ENCODE measurements at regions not wholly inside any gene's neighbourhood (a gene's known extent, or its start where the extent isn't known, plus 50 kb on each side); places are given as distances from the start of the nearest gene placed in this dataset.

DNA sequence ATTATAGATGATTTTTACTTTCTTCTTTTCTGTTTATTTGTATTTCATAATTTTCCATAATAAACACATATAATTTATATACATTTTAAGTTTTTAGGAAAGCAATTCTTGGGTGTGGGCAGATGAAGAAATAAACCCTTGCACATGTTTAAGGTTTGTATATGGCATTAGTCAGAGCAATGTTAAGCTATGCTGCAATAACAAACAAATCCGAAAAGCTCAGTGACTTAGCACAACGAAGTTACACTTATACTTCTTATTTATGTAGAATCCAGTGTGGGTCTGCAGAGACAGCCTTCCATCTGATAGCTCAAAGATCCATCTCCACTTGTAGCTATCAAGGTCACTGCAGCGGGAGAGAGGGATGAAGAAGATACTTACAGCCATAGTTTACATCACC lies 68.5 kb upstream of the BARX2 start:
- no peaks in the 10 kb centered on the region for H3K4me1 ChIP-seq (ENCODE audit: insufficient read depth, low read length)
- H3K9me3 ChIP-seq (ENCODE audit: low read depth, low read length) = no peaks in the 10 kb centered on the region
- no peaks in the 10 kb centered on the region for H3K27me3 ChIP-seq (ENCODE audit: insufficient read depth, low read length)
- H3K4me3 ChIP-seq (ENCODE audit: low read length) = no peak overlapping the region

DNA sequence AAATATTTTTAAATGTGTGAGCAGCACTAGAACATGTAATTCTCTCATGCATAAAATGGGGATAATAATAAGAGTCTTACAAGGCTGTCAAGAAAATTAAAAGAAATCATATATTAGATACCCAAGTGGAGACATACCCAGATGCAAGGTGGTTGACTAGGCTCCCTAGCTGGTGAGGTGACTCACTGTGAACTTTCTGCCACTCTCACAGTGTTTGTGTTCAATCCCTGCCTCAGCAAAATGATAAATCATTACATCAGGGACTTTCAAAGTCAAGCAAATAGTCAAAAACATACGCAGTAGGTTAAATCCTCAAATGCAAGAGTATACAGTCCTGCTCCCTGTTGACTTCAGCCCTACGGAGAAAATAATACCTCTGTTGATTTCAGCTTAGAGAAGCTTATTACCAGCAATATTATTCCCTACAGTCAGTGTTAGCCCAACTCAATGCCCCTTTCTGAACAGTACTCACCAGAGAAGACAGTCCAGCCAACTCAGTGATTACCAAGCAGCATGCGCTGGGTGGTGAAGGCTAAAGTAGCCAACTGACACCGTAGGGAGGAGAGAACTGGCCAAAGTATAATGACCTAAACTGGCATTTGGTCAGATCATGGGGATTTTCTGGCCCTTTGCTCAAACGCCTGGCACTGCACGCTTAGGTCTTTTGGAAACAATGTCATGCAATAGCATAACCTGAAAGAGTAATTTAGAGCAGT lies 73.1 kb upstream of the BARX2 start:
- Histone ChIP-seq H3K27me3 (ENCODE audit: insufficient read depth, low read length) (no peaks in the 10 kb centered on the region), H3K4me1 (ENCODE audit: insufficient read depth, low read length) (no peaks in the 10 kb centered on the region), H3K9me3 (ENCODE audit: low read depth, low read length) (no peaks in the 10 kb centered on the region), H3K4me3 (ENCODE audit: low read length) (no peak overlapping the region)

GRCh38 chr11:129300099-129300498 lies 75.5 kb upstream of the BARX2 start:
- H3K27me3 ChIP-seq (ENCODE audit: insufficient read depth, low read length) = no peaks in the 10 kb centered on the region
- H3K4me1 ChIP-seq (ENCODE audit: insufficient read depth, low read length) = no peaks in the 10 kb centered on the region
- no peak overlapping the region for H3K4me3 ChIP-seq (ENCODE audit: low read length)
- no peaks in the 10 kb centered on the region for H3K9me3 ChIP-seq (ENCODE audit: low read depth, low read length)

GRCh38 chr11:129298988-129299387 lies 76.7 kb upstream of the BARX2 start:
- Histone ChIP-seq H3K9me3 (ENCODE audit: low read depth, low read length) (no peaks in the 10 kb centered on the region), H3K4me1 (ENCODE audit: insufficient read depth, low read length) (no peaks in the 10 kb centered on the region), H3K4me3 (ENCODE audit: low read length) (no peak overlapping the region), H3K27me3 (ENCODE audit: insufficient read depth, low read length) (no peaks in the 10 kb centered on the region)

GRCh38 chr11:129295746-129296145 lies 79.9 kb upstream of the BARX2 start:
- Histone ChIP-seq H3K4me1 (ENCODE audit: insufficient read depth, low read length) (no peaks in the 10 kb centered on the region), H3K27me3 (ENCODE audit: insufficient read depth, low read length) (no peaks in the 10 kb centered on the region), H3K4me3 (ENCODE audit: low read length) (no peak overlapping the region), H3K9me3 (ENCODE audit: low read depth, low read length) (no peaks in the 10 kb centered on the region)

DNA sequence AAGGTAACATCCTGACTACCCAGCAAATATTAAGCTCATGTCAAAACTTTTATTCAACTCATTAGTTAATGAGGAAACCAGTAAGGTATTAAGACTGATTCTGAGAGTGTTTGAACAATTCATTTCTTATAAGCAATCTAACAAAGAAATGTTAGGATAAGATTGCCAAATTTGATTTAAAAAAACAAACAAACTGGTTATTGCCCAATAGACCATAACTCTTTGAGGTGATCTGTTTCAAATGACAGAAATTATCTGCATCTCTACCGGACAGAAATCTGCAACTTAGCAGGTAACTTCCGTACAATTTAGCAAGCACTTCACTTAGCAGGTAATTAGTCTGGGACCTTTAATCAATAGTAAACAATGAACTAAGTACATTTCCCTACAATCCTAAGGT lies 82.9 kb upstream of the BARX2 start:
- Histone ChIP-seq H3K4me1 (ENCODE audit: insufficient read depth, low read length) (no peaks in the 10 kb centered on the region), H3K9me3 (ENCODE audit: low read depth, low read length) (no peaks in the 10 kb centered on the region), H3K4me3 (ENCODE audit: low read length) (no peak overlapping the region), H3K27me3 (ENCODE audit: insufficient read depth, low read length) (no peaks in the 10 kb centered on the region)

- Histone ChIP-seq H3K4me3 (ENCODE audit: low read length) (no peak overlapping the region), H3K4me1 (ENCODE audit: insufficient read depth, low read length) (no peaks in the 10 kb centered on the region), H3K27me3 (ENCODE audit: insufficient read depth, low read length) (no peaks in the 10 kb centered on the region), H3K9me3 (ENCODE audit: low read depth, low read length) (no peaks in the 10 kb centered on the region)
Observed at GRCh38 chr11:129292092-129292491, 83.6 kb upstream of the BARX2 start.

DNA sequence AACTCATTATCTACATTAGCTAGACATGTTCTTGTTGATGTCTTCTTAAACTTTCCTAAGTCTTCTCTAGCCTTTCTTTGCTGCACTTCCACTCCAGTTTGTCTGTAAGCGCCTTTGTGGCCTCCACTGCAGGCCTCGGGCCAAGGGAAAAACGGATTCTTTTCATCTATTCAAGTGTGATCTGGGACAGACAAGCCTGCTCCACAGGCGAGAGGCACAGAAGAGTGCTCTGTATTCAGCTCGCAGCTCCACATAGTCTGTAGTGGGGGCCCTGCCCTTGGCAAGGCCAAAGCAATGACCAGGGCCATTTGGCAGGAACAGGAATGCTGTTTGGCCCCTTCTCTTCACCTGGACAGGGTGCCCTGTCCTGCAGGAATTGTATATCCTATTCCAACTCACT lies 84.1 kb upstream of the BARX2 start:
- Histone ChIP-seq H3K9me3 (ENCODE audit: low read depth, low read length) (no peaks in the 10 kb centered on the region), H3K4me1 (ENCODE audit: insufficient read depth, low read length) (no peaks in the 10 kb centered on the region), H3K4me3 (ENCODE audit: low read length) (no peak overlapping the region), H3K27me3 (ENCODE audit: insufficient read depth, low read length) (no peaks in the 10 kb centered on the region)

DNA sequence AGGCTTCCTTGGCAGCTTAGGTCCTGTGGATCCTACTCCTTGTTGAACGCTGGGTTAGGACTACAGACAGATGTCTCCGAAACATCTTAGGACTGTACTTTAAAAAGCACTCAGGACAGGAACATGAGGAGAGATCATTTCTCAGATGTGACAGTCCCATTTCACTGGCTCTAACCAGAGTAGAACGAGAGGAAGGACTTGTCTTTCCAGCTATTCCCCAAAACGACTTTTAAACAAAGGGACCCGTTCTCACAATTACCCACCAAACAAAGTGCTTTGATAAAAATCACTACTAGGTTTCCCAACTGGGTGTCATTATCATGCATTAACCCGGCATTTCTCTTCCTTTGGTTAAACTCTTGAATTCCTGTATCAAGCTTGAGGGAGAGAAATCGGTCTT lies 84.7 kb upstream of the BARX2 start:
- H3K4me1 ChIP-seq (ENCODE audit: insufficient read depth, low read length) = no peaks in the 10 kb centered on the region
- no peaks in the 10 kb centered on the region for H3K9me3 ChIP-seq (ENCODE audit: low read depth, low read length)
- no peaks in the 10 kb centered on the region for H3K27me3 ChIP-seq (ENCODE audit: insufficient read depth, low read length)
- H3K4me3 ChIP-seq (ENCODE audit: low read length) = no peak overlapping the region

DNA sequence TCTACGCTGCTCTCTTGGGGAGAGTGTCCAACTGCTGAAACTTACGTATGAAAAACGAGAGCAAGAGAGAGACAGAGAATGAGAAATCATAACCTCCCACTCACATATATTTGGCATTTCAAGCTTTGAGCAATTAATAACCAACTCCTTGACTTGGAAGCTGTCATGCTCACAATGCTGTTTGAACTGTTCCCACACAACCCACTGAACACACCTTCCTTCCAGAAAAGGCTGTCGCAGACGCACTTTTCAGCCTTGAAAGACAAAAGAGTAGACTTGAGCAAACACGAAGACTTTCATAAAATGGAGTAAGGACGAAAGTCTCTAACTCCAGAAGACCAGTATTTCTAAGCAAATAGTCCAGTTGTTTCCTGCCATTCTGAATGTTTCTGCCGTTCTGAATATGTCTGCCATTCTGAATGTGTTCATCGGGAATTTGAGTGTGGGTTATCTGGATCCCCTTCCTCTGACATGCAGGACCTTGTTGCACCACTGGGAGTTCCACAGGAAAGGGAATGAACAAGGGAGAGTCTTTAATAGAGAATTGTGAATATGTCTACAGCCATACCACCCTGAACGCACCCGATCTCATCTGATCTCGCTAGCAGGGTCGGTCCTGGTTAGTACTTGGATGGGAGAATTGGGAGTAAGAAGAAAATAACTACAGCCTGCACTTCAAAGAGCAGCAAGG lies 86.2 kb upstream of the BARX2 start:
- Histone ChIP-seq H3K4me1 (ENCODE audit: insufficient read depth, low read length) (peaks cover 6% of the 10 kb centered on the region), H3K27me3 (ENCODE audit: insufficient read depth, low read length) (no peaks in the 10 kb centered on the region), H3K9me3 (ENCODE audit: low read depth, low read length) (no peaks in the 10 kb centered on the region), H3K4me3 (ENCODE audit: low read length) (no peak overlapping the region)

DNA sequence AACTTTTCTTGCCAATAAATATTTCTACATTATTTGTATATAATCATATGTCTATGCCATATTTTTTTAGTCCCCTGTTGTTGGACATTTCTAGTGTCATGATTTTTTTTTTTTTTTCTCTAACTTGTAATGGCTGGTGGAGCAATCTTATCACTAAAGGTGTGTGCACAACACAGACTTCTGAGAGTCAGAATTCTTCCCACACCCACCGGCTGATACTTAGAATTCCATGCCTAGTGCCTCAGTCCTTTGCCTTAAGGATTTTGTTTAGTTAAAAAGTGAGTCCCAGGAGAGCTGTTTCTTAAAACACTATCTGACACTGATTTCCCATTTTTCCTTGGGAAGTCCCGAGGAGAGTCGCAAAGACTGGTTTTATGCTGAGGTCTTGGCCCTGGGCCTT lies 87.7 kb upstream of the BARX2 start:
- H3K4me3 ChIP-seq (ENCODE audit: low read length) = no peak overlapping the region
- H3K9me3 ChIP-seq (ENCODE audit: low read depth, low read length) = no peaks in the 10 kb centered on the region
- peaks cover 14% of the 10 kb centered on the region for H3K4me1 ChIP-seq (ENCODE audit: insufficient read depth, low read length)
- no peaks in the 10 kb centered on the region for H3K27me3 ChIP-seq (ENCODE audit: insufficient read depth, low read length)

DNA sequence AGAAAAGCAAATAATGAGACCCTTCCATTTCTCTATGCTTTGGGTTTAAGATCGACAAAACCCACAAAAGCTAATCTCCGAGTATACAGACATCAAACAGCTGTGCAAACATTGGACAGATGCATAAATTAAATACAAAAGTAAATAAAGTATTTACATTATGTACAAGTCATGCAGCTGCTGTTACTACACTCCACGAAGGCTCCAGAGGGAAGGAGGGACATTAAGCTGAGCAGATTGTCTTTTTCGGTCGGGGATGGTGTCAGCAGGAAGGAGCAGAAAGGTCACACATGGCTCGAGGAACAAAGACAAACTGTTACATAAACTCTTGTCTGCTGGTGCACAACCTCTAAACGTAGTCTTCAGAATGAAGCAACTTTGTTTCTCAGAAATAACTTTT lies 88.8 kb upstream of the BARX2 start:
- Histone ChIP-seq H3K4me3 (ENCODE audit: low read length) (no peak overlapping the region), H3K9me3 (ENCODE audit: low read depth, low read length) (no peaks in the 10 kb centered on the region), H3K4me1 (ENCODE audit: insufficient read depth, low read length) (peaks cover 14% of the 10 kb centered on the region), H3K27me3 (ENCODE audit: insufficient read depth, low read length) (no peaks in the 10 kb centered on the region)

DNA sequence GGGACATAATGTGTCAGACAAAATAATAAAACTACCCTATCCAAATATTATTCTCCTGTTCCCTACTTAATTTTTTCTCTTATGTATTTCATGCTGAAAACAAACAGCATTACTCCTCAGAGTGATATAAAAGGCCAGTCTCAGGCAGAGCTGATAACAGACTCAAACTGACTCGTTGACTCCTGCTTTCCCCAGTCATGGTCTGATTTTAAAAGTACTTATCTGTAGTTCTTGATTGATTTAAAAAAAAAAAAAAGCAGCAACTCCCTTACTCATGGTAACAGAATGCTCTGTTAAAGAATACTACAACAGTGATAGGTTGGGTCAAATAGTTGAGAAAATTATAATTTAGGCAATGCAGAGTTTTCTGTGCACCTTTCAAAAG lies 90.3 kb upstream of the BARX2 start:
- no peak overlapping the region for H3K4me3 ChIP-seq (ENCODE audit: low read length)
- no peaks in the 10 kb centered on the region for H3K27me3 ChIP-seq (ENCODE audit: insufficient read depth, low read length)

GRCh38 chr11:129283141-129283540 lies 91.0 kb upstream of the ARHGAP32 start:
- no peak overlapping the region for H3K4me3 ChIP-seq (ENCODE audit: low read length)
- peaks cover 33% of the 10 kb centered on the region for H3K4me1 ChIP-seq (ENCODE audit: insufficient read depth, low read length)
- H3K27me3 ChIP-seq (ENCODE audit: insufficient read depth, low read length) = peaks cover 4% of the 10 kb centered on the region
- no peaks in the 10 kb centered on the region for H3K9me3 ChIP-seq (ENCODE audit: low read depth, low read length)

More for the DNA sequence above, 90.3 kb upstream of the BARX2 start:
- no peaks in the 10 kb centered on the region for H3K9me3 ChIP-seq (ENCODE audit: low read depth, low read length)
- peaks cover 20% of the 10 kb centered on the region for H3K4me1 ChIP-seq (ENCODE audit: insufficient read depth, low read length)

DNA sequence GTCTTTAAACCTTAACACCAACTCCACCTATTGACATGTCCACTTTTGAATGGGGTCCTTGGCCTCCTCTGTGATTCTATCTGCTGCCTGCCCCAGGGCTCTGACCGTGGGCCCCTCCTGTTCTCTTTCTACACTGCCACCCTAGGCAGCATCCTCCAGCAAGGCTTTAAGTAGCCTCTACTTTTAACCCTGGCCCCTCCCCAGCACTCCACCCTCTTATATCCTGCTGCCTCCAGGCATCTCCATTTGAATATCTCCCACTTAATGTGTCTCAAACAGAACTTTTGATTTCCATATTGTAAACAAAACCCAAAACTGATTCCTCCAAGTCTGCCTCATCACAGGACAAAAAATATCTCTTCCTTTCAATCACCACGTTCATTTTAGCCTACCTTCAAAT lies 90.5 kb upstream of the ARHGAP32 start:
- no peaks in the 10 kb centered on the region for H3K9me3 ChIP-seq (ENCODE audit: low read depth, low read length)
- peaks cover 35% of the 10 kb centered on the region for H3K4me1 ChIP-seq (ENCODE audit: insufficient read depth, low read length)
- H3K27me3 ChIP-seq (ENCODE audit: insufficient read depth, low read length) = peaks cover 9% of the 10 kb centered on the region
- no peak overlapping the region for H3K4me3 ChIP-seq (ENCODE audit: low read length)

Measured in mononuclear cell (primary cell).